ENCODE measurements at regions not wholly inside any gene's neighbourhood (a gene's known extent, or its start where the extent isn't known, plus 50 kb on each side); places are given as distances from the start of the nearest gene placed in this dataset.
"Not testable (repeated sequence)": the region's sequence is repeated elsewhere in the genome, so short reads cannot be mapped to it uniquely, and the experiment has no call there.

DNA sequence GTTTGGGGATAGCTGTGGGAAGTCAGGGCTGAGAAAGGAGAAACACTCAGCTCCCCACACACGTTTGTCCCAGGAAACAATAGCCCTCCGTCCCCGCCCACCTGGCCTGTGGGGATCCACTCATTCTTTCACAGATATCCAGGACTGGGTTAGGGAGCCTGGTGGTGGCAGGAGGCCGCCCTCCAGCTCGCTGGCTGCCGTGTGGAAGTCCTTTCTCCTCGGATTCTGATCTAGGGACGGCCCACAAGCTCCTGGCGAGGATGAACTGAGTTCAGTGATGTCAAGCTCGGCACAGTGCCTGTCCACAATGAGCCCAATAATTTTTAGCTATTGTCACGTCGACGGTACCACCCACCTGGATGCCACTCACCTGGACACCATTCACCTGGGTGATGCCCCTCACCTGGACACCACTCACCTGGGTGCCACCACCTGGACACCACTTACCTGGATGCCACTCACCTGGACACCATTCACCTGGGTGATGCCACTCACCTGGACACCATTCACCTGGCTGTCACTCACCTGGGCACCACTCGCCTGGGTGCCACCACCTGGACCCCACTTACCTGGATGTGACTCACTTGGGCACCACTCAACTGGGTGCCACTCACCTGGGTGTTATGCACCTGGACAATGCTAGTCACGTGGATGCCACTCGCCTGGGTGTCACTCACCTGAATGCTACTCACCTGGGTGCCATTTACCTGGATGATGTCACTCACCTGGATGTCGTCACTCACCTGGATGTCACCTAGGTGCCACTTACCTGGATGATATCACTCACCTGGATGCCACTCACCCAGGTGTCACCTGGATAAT, 172.5 kb upstream of the FOXF1 start:
- FAIRE-seq = no peak

DNA sequence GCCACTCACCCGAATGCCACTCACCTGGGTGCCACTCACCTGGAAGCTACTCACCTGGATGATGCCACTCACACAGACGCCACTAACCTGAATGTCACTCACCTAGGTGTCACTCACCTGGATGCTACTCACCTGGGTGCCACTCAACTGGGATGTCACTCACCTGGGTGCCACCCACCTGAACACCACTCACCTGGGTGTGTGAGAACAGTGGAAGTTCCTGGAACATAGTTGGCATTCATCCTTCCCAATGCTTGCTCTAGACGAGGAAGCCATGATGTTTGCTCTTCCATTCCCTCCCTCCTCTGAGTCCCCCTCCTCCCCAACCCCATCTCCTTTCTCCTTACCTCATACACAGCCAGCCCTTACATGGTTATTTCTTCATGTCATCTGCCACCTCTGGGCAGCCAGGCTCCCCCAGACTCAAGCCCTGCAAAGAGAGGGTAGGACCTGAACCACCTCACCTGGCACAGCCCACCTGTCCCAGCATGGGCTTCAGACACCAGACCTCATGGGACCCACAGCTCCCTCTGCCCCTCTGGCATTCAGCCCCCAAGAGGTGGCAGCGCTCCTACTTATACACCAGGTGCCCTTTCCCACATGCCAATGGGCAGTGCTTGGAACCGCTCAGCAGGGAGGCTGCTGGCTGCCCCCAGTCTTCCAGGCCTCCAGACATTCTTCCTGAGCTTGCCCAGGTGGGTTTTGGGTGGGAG, 171.8 kb upstream of the FOXF1 start:
- no peak for FAIRE-seq

DNA sequence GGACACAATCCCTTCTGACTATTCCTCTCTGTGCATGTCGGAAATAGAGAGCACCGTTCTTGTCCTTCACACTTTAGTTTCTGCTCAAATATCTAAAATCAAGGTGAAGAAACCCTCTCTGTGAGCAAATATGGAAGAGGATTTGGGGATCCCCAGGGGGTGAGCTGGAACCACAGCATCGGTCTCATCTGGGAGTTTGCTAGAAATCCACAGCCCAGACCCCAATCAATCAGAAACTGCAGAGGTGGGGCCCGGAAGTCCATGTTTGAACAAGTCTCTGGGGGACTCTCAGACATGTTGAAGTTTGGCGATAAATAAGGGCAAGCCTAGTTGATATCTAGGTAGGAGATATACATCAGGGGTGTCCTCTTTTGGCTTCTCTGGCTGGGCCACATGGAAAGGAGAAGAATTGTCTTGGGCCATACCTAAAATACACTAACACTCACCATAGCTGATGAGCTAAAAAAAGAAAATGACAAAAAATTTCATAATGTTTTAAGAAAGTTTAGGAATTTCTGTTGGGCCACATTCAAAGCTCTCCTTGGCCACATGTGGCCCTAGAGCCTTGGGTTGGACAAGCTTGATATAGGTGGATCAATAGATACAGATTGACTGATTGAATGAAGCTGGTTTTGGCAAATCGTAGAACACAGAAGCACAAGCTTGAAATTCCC, 168.0 kb upstream of the FOXF1 start:
- no peak for FAIRE-seq

DNA sequence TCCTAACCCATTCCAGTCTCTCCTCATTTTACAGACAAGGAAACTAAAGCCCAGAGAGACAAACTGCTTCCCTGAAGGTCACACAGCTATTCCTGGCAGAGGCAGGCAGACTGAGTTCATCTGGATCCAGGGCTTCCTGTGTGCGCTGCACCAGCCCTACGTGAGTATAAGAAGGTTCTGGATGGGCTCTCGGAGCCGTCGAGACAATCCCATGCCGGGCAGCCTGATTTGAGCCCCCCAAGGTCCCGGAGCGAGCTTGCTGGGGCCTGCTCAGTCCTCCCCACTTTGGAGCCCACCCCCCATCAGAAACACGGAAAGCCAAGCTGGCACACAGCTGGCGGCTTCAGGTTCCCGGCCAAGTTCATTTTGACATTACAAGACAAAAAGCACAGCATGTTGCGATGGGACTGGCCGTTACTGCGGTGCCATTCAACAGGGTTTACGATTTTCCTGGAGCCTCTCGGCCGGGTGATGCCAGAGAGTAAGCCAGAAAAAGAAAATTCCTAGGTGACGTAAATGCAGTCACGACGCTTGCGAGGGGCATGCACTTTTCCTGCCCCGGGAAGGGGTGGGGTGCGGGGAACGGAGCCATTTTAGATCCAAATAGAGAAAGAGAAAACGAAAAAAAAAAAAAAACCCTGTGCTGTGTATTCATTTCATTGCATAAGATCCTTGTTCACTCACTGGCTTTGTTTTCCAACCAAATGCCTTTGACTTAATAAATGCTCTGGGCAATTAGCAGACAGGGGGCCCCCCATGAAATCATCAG, 167.1 kb upstream of the FOXF1 start:
- FAIRE-seq = no peak

DNA sequence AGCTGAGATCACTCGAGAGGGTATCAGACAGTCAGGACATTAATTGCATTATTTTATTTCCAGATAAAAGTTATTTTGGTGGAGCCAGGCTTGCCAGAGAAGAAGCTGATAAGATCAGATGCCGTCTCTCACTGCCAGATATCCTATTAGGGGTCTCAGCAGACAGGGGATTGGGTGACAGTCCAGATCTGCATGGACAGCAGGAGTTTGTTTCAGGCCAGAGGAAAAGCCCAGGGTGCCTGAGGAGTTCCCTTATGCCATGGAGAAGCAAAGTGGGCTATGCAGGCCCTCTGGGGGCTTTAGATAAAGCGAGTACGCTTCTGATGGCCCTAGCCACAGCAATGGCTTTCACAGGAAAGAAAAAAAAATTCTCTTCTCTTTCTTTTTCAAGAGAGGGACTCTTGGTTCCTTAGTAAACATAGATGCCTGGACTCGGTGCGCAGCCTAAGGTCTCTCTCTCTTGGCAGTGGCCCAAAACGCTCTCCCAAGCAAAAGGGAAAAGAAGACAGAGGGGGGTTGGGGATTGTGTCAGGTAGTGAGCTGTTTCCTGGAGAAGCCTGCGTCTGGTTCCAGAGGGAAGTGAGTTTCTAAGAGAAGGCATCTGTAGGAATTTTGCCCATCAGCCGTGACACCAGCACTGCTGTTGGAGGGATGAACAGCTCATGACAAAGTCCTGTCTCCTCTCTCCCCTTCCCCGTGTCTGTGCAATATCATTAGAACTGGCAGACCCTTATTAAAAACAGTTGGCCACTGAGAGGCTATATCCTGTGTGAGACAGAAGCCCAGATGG, 166.3 kb upstream of the FOXF1 start:
- FAIRE-seq = no peak

DNA sequence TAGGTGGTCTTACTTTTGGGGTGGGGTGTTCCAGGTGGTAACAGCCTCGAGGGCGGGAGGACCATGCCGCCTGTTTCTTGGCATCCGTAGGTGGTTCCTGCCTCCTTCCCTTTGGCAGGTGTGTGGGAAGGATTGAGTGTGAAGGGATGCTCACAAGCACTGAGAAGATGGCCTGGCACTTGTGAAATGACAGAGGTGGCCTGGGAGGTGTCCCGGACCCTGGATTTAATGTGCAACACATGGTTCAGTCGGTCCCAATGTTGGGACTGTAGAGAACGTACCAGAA, 165.8 kb upstream of the FOXF1 start:
- no peak for FAIRE-seq

DNA sequence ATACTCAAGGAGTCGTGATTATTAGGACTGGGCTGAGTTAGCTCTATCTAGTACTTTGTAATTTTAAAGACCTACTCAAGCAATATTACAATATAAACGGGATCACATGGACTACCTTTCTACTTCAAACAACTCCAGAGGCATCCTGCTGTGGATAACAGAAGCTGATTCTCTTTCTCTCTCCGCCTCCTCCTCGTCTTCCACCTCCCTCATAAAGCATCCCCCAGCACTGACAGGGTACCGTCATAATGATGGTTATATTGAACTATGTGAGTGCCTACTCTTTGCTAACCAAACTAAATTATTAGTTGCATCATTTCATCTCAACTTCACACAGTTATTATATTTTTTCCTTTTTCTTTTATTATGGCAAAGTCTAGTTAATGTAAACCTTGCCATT, 165.4 kb upstream of the FOXF1 start:
- no peak for FAIRE-seq

DNA sequence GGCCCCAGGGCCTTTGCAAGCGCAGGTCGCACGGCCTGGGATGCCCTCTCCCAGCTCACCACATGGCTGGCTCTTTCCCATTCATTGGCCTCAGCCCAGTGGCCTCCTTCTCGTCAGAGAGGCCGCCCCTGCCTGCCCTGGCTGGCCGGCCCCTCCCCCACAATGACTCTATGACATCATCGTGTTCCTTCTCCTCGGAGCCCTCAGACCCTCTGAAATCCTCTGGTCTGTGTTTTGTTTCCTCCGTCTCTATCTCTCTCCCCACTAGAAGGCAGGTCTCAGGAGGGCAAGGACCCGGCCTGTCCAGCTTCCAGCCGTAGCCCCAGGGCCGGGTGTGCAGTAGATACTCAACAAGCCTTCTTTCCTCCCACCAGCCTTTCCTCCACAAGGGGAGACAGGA, 164.8 kb upstream of the FOXF1 start:
- FAIRE-seq = no peak

DNA sequence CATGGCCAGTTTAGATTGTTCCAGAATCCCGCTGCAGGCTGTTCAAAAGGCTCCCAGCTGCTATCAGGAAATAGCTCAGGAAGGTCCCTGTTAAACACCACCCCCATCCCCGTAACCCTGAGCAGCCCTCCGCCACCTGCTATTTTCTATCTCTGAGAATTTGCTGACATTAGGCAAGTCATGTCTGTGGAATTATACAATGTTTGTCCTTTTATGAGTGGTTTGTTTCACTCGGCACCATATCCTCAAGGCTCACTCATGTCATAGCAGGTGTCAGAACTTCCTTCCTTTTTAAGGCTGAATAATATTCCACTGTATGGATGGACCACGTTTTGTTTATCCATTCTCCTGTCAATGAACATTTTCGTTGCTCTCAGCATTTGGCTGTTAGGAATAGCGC, 164.3 kb upstream of the FOXF1 start:
- no peak for FAIRE-seq

DNA sequence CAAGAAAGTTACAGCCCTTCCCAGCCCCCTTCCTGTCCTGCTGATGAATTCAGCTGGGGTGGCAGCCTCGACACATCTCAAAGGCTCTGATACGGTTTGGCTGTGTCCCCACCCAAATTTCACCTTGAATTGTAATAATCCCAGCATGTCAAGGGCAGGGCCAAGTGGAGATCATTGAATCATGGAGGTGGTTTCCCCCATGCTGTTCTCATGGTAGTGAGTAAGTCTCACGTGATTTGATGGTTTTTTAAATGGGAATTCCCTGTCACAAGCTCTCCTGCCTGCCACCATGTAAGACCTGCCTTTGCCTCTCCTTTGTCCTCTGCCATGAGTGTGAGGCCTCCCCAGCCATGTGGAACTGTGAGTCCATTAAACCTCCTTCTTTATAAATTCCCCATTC, 163.2 kb upstream of the FOXF1 start:
- FAIRE-seq = no peak

DNA sequence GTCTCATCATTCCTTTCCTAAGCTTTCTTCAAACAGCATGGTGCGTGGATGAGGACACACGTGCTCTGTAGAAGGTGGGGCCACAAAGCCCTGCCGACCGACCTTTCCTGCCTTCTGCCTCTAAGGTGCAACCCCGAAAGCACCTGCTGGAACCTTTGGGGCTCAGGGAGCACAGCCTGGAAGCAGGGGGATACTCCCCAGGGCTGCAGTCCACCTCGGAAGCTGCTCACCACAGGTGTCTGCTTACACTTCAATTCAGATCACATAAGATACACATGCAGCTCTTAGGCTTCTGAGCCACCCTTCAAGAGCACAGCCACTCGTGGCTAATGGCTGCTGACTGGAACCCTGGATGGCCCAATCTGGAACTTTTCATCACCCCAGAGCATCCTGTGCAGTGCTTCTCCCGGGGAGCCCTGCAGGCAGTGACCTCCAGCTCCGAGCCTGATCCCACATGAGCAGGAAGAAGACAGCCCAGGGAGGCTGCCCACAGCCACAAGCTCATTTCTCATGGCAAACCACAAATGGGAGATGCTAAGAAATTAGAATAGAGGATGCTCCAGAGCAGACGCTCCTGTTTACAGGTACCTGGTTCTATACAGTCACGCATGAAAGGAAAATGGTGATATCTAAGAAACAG, 162.3 kb upstream of the FOXF1 start:
- FAIRE-seq = no peak

DNA sequence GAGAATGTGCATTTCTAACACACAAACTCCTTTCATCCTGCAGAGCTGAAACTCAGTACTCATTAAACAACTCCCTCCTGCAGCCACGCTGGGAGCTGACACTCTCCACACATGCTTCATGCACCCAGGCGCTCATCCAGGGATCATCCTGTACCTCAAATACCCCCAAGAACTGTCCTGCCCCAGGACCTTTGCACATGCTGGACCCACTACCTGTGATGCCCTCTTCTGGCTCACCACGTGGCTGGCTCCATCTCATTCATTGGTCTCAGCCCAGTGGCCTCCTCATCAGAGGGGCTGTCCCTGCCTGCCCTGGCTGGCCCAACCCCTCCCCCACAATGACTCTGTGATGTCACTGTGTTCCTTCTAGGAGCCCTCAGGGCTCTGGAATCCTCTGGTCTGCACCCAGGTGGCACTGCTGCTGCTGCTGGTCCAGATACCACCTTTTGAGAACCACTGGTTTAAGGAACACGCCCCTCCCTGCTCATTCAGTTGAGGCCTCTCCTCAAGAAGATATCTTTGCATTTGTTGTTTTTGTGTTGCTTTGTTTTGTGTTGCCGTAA, 160.9 kb upstream of the FOXF1 start:
- no peak for FAIRE-seq

DNA sequence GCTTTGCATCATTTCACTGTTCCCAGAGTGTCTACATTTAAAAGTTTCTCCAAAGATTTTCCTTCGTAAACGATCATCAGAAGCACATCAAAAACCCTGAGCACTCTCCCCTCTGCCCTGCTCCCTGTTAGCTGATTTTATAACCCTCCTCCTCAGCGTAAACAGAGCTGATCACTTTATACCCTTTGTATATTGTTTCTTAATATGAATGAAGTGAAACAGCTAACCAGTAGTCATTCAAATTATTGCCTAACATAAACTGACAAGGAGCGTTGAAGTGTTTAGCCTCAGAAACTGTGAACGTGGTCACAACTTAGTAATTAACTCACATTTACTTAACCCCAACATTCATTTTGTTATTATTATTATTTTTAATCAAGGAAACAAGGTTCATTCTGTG, 160.0 kb upstream of the FOXF1 start:
- FAIRE-seq = no peak

DNA sequence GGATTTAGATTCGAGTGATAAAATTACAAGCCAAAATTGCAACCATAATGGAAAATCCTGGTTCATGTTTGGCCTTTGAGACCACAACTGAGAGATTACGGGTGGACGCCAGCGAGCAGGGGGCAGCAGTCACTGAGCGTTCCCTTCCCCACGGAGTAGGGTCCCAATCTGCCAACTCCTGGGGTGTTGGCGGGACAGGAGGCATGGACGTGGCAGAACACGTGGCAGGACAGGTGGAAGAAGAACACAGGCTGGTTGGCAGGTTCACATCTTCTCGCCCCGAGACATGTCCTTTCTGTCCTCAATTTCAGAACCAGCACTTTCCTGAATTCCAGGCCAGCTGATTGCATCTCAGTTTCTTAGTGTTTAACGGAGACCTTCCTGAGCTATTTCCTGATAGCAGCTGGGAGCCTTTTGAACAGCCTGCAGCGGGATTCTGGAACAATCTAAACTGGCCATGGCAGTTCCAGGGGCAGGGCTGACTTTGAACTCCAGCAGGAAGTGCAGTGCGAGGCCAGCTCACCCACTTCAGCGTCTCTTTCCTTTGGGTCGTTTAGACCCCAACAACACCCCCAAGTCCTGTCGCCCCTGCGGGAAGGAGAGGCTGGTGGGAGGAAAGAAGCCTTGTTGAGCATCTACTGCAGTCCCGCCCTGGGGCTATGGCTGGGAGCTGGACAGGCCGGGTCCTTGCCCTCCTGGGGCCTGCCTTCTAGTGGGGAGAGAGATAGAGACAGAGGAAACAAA, 159.1 kb upstream of the FOXF1 start:
- FAIRE-seq = no peak

DNA sequence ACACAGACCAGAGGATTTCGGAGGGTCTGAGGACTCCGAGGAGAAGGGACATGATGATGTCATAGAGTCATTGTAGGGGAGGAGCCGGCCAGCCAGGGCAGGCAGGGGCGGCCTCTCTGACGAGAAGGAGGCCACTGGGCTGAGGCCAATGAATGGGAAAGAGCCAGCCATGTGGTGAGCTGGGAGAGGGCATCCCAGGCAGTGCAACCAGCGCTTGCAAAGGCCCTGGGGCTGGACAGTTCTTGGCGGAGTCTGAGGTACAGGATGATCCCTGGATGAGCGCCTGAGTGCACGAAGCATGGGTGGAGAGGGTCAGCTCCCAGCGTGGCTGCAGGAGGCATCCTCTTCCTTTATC, 158.6 kb upstream of the FOXF1 start:
- not testable (repeated sequence) for FAIRE-seq

DNA sequence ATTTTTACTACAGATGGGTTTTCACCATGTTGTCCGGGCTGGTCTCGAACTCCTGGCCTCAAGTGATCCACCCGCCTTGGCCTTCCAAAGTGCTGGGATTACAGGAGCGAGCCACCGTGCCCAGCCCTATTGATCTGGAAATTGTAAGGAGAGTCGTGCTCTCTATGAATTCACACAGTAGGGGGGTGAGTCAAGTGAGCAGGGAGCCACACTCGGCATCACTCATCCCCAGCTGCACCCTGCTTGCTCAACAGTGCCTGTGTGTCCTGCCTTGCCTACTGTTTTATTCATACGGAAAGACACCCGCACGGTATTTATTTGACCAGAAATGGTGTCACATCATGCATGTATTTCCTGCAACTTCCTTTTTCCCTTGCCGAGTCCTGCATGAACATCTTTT, 157.2 kb upstream of the FOXF1 start:
- FAIRE-seq = no peak

DNA sequence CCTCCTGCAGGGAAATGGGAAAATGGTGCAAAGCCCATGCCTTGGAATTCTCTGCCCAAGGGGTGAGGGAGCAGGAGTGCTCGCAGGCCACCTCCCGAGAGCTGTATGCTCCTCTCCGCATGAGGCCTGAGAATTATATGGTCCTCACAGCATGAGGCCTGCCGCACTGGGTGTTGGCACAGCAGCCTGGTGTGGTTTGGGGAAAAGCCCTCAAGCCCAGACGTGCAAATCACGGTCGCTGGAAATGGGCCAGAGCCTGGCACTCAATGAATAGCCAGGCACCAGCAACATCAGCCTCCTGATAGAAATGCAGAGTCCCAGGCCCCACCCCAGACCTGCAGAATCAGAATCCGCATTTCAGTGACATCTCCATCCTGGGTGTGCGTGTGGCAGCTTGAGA, 156.4 kb upstream of the FOXF1 start:
- FAIRE-seq = no peak

DNA sequence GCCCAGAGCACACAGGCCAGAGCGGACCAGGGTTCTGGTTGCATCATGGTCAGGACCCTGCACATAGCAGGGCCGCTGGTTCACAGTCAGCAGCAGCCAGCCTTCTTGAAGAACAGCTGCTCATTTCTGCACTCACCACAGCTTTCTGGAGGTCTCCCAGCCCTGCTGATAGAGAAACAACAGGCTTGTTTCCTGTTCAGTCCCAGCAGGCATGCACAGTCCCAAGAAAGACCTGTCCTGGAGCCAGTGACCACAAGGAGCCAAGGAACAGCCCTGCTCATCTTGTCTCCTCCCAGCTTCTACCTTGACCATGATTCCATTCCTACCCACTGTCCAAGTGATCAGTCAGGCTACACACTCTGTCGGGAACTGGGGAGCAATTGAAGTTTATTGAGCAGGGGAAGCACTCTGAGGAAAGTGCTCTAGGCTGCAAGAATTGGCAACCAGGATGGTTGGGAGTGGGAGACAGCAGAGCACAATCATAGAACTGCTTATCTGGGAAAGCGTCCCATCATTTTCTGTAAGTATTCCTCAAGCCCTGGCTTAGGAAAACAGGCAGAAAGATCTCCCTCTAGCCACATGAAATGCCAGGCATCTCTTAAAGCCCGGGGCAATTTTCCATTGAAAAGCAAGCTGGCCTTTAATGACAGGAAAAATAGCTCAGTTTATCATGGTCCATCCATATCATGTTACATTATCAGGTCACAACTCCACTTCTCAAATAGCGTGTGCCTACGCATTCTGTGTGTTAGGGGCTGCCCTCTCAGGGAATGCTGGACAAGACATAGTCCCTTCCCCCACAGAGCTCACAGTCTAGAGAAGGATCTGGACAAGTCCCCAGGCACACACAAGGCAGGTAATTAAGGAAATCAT, 155.4 kb upstream of the FOXF1 start:
- no peak for FAIRE-seq

DNA sequence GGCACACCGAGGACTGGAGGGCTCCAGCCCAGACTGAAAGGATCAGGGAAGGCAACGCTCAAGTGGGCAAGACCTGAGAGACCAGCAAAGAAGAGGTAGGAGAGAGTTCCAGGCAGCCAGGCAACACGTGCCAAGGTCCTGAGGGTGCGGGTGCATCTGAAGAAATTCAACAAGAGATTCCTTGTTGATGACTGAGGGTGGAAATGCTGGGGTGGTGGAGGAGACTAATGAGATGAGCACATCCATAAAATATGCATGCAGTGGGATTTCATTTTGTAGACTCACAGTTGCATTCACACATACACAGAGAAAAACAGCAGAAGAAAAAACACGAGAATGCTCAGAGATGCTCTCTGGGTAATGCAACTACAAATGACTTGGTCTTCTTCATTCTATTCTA, 154.8 kb upstream of the FOXF1 start:
- no peak for FAIRE-seq

DNA sequence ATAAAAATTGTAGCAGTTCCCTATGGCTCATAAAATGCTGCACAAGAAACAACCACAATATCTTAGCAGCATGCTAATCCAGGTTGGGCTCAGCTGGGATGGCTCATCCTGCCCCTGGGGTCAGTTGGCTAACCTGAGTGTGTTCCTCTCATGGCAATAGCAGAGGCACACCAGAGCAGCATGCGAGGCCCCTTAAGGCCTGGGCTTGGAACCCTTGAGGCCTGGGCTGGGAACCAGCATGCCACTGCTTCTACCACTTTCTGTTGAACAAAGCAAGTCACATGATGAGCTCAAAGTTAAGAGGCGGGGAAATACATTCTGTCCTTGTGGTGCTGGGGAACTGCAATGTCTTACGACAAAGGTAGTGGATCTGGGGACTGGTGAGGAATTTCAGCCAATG, 154.4 kb upstream of the FOXF1 start:
- FAIRE-seq = no peak
